ENCODE measurements at regions not wholly inside any gene's neighbourhood (a gene's known extent, or its start where the extent isn't known, plus 50 kb on each side); places are given as distances from the start of the nearest gene placed in this dataset.

- no peak for DNase-seq (ENCODE audit: extremely low read depth, insufficient read length)
- no peak for TF ChIP-seq CTCF (IDR thresholded peaks at IDR 0.05; ENCODE audit: insufficient read depth, low read length, poor library complexity, severe bottlenecking)
- H3K27me3 ChIP-seq (replicated peaks; ENCODE audit: control insufficient read depth, insufficient read depth, low read length) = no peaks in the 10 kb centered on the region
- H3K36me3 ChIP-seq (ENCODE audit: control insufficient read depth, insufficient read depth, low read length) = no peaks in the 10 kb centered on the region
- H3K4me3 ChIP-seq (replicated peaks; ENCODE audit: low read depth, low read length) = no peak overlapping the region
These were observed 129.1 kb upstream of the MAP1B start for GRCh38 chr5:71978216-71978615.

- H3K27me3 ChIP-seq (replicated peaks; ENCODE audit: control insufficient read depth, insufficient read depth, low read length) = no peaks in the 10 kb centered on the region
- no peak overlapping the region for H3K4me3 ChIP-seq (replicated peaks; ENCODE audit: low read depth, low read length)
- no peaks in the 10 kb centered on the region for H3K36me3 ChIP-seq (ENCODE audit: control insufficient read depth, insufficient read depth, low read length)
- DNase-seq (ENCODE audit: extremely low read depth, insufficient read length) = peak; percentile 15
- no peak for TF ChIP-seq CTCF (IDR thresholded peaks at IDR 0.05; ENCODE audit: insufficient read depth, low read length, poor library complexity, severe bottlenecking)
These were observed 124.4 kb upstream of the MAP1B start for GRCh38 chr5:71982717-71983395.

GRCh38 chr5:71986101-71986500, 121.2 kb upstream of the MAP1B start:
- Histone ChIP-seq H3K36me3 (ENCODE audit: control insufficient read depth, insufficient read depth, low read length) (no peaks in the 10 kb centered on the region), H3K4me3 (replicated peaks; ENCODE audit: low read depth, low read length) (no peak overlapping the region), H3K27me3 (replicated peaks; ENCODE audit: control insufficient read depth, insufficient read depth, low read length) (no peaks in the 10 kb centered on the region)
- no peak for DNase-seq (ENCODE audit: extremely low read depth, insufficient read length)
- TF ChIP-seq CTCF (IDR thresholded peaks at IDR 0.05; ENCODE audit: insufficient read depth, low read length, poor library complexity, severe bottlenecking) = no peak

GRCh38 chr5:71988808-71989207, 118.5 kb upstream of the MAP1B start:
- Histone ChIP-seq H3K36me3 (ENCODE audit: control insufficient read depth, insufficient read depth, low read length) (no peaks in the 10 kb centered on the region), H3K27me3 (replicated peaks; ENCODE audit: control insufficient read depth, insufficient read depth, low read length) (no peaks in the 10 kb centered on the region), H3K4me3 (replicated peaks; ENCODE audit: low read depth, low read length) (no peak overlapping the region)
- DNase-seq (ENCODE audit: extremely low read depth, insufficient read length) = no peak
- no peak for TF ChIP-seq CTCF (IDR thresholded peaks at IDR 0.05; ENCODE audit: insufficient read depth, low read length, poor library complexity, severe bottlenecking)

DNA sequence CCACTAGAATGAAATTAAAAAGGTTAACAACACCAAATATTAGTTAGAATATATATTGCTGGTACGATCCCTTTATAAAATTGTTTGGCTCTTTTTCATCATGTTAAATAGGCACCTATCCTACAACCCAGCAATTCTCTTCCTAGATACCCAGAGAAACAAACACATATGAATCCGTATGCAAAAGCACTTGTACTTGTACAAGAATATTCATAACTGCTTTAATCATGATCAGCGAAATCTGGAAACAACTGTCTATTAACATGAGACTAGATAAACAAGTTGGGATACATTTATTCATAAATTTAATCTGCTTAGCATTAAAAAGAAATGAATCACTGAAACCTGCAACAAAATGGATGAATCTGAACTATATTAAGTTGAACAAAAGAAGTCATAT, 113.7 kb upstream of the MAP1B start:
- no peaks in the 10 kb centered on the region for H3K27me3 ChIP-seq (replicated peaks; ENCODE audit: control insufficient read depth, insufficient read depth, low read length)
- DNase-seq (ENCODE audit: extremely low read depth, insufficient read length) = no peak
- TF ChIP-seq CTCF (IDR thresholded peaks at IDR 0.05; ENCODE audit: insufficient read depth, low read length, poor library complexity, severe bottlenecking) = no peak
- no peaks in the 10 kb centered on the region for H3K36me3 ChIP-seq (ENCODE audit: control insufficient read depth, insufficient read depth, low read length)
- H3K4me3 ChIP-seq (replicated peaks; ENCODE audit: low read depth, low read length) = no peak overlapping the region

DNA sequence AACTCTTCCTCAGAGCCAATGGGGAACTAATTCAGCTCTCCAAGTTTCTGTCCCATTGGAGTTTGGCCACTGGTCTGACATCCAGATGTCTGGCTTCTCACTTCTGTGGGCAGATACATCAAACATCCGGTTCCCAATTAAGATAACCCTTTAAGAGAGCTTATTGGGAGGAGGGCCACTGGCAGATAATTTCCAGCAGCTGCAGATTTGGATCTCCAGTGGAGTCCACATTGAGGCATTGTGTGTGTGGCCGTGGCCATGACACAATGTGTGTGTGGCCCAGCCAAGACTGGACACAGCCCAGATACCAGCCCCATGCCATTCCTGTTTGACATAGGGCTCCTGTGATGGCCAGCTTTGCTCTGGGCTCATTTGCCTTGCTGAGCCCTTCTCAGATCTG, 110.5 kb upstream of the MAP1B start:
- H3K27me3 ChIP-seq (replicated peaks; ENCODE audit: control insufficient read depth, insufficient read depth, low read length) = no peaks in the 10 kb centered on the region; the same call in 1 of the 2 replicates
- TF ChIP-seq CTCF (IDR thresholded peaks at IDR 0.05; ENCODE audit: insufficient read depth, low read length, poor library complexity, severe bottlenecking) = no peak
- no peaks in the 10 kb centered on the region for H3K36me3 ChIP-seq (ENCODE audit: control insufficient read depth, insufficient read depth, low read length)
- DNase-seq (ENCODE audit: extremely low read depth, insufficient read length) = no peak
- no peak overlapping the region for H3K4me3 ChIP-seq (replicated peaks; ENCODE audit: low read depth, low read length)

Data from GM06990 (cell line).